Mesenchymal stem cell (in vitro differentiated cells and primary cell): ENCODE measurements at regions not wholly inside any gene's neighbourhood (a gene's known extent, or its start where the extent isn't known, plus 50 kb on each side); places are given as distances from the start of the nearest gene placed in this dataset.

Experiments
- DNase-seq: peaks from one replicate; pipeline ENCODE4 v3.0.0-alpha.2; 2013
- H2AFZ ChIP-seq: one replicate; pipeline ENCODE4 v1.6.1; 2013; ENCODE audit warnings: low read depth, mild to moderate bottlenecking, control low read depth, inconsistent platforms, low read length, moderate library complexity
- H2AK5ac ChIP-seq: 2 replicates; pipeline ENCODE4 v1.6.1; 2013; ENCODE audit warnings: low read length, moderate library complexity, mild to moderate bottlenecking, inconsistent platforms; ENCODE audit not compliant: severe bottlenecking
- H2BK120ac ChIP-seq: one replicate; pipeline ENCODE4 v1.6.1; 2013; ENCODE audit warnings: low read depth, mild to moderate bottlenecking, inconsistent platforms, low read length, moderate library complexity
- H2BK12ac ChIP-seq, 2 experiments: one replicate each; pipeline ENCODE4 v1.6.1; 2013; ENCODE audit warnings: inconsistent platforms in 2 of 2, low read length in 2 of 2, mild to moderate bottlenecking in 2 of 2, moderate library complexity in 2 of 2, control low read depth in 1 of 2
- H2BK15ac ChIP-seq: one replicate; pipeline ENCODE4 v1.6.1; 2013; ENCODE audit warnings: mild to moderate bottlenecking, low read depth, inconsistent platforms; ENCODE audit not compliant: poor library complexity, severe bottlenecking
- H2BK5ac ChIP-seq: 2 replicates; pipeline ENCODE4 v1.6.1; 2013; ENCODE audit warnings: low read depth, mild to moderate bottlenecking, low read length, control low read depth, inconsistent platforms; ENCODE audit not compliant: poor library complexity, severe bottlenecking
- H3K14ac ChIP-seq, 2 experiments: one replicate each; pipeline ENCODE4 v1.6.1; 2013; ENCODE audit warnings: inconsistent platforms in 2 of 2, low read length in 2 of 2, control low read depth in 1 of 2, mild to moderate bottlenecking in 1 of 2, moderate library complexity in 1 of 2
- H3K18ac ChIP-seq, 2 experiments: one replicate each; pipeline ENCODE4 v1.6.1; 2013; ENCODE audit warnings: inconsistent platforms in 2 of 2, low read length in 2 of 2, control low read depth in 1 of 2, low read depth in 1 of 2, mild to moderate bottlenecking in 1 of 2
- H3K23ac ChIP-seq, 2 experiments: one replicate each; pipeline ENCODE4 v1.6.1; 2013; ENCODE audit warnings: inconsistent platforms in 2 of 2, low read length in 2 of 2, mild to moderate bottlenecking in 2 of 2, moderate library complexity in 2 of 2, control low read depth in 1 of 2
- H3K27ac ChIP-seq: 2 replicates; pipeline ENCODE4 v1.5.1; 2013; ENCODE audit warnings: mild to moderate bottlenecking, moderate library complexity, low read length, control low read depth, inconsistent platforms; ENCODE audit not compliant: poor library complexity, severe bottlenecking
- H3K27me3 ChIP-seq, 2 experiments: 2 replicates each; pipeline versions ENCODE4 v1.6.1 to v1.7.0; 2013; ENCODE audit warnings: low read length in 2 of 2, mild to moderate bottlenecking in 2 of 2, moderate library complexity in 2 of 2, control low read depth in 1 of 2, inconsistent platforms in 1 of 2; ENCODE audit not compliant: control insufficient read depth in 1 of 2, insufficient read depth in 1 of 2
- H3K36me3 ChIP-seq, 2 experiments: 2 replicates each; pipeline versions ENCODE4 v1.6.1 to v1.7.0; 2013; ENCODE audit warnings: low read length in 2 of 2, control low read depth in 1 of 2, inconsistent platforms in 1 of 2, low read depth in 1 of 2, mild to moderate bottlenecking in 1 of 2; ENCODE audit not compliant: insufficient read depth in 2 of 2, control insufficient read depth in 1 of 2
- H3K4ac ChIP-seq, 2 experiments: one replicate each; pipeline ENCODE4 v1.6.1; 2013; ENCODE audit warnings: inconsistent platforms in 2 of 2, low read length in 2 of 2, mild to moderate bottlenecking in 2 of 2, moderate library complexity in 2 of 2, control low read depth in 1 of 2, low read depth in 1 of 2
- H3K4me1 ChIP-seq: 2 replicates; pipeline ENCODE4 v1.6.1; 2013; ENCODE audit warnings: low read depth, low read length, control low read depth; ENCODE audit not compliant: control insufficient read depth, insufficient read depth
- H3K4me2 ChIP-seq: 2 replicates; pipeline ENCODE4 v1.6.1; 2013; ENCODE audit warnings: low read length, mild to moderate bottlenecking, inconsistent platforms; ENCODE audit not compliant: poor library complexity, severe bottlenecking
- H3K4me3 ChIP-seq, 2 experiments: 2 replicates each; pipeline versions ENCODE4 v1.5.1 to v1.7.0; 2013; ENCODE audit warnings: low read length in 2 of 2, mild to moderate bottlenecking in 2 of 2, control low read depth in 1 of 2, low read depth in 1 of 2; ENCODE audit not compliant: insufficient read depth in 1 of 2
- H3K79me1 ChIP-seq: replicated peaks from 2 replicates; pipeline ENCODE4 v1.6.1; 2013; ENCODE audit warnings: mild to moderate bottlenecking, control low read depth, low read length, inconsistent platforms; ENCODE audit not compliant: poor library complexity, severe bottlenecking
- H3K9ac ChIP-seq: 2 replicates; pipeline ENCODE4 v1.7.0; 2013; ENCODE audit warnings: mild to moderate bottlenecking, low read length, moderate library complexity
- H3K9me3 ChIP-seq: 2 replicates; pipeline ENCODE4 v1.7.0; 2013; ENCODE audit warnings: mild to moderate bottlenecking, low read length; ENCODE audit not compliant: control insufficient read depth
- H4K8ac ChIP-seq: one replicate; pipeline ENCODE4 v1.6.1; 2013; ENCODE audit warnings: inconsistent platforms, mild to moderate bottlenecking, low read length, moderate library complexity
- H4K91ac ChIP-seq: one replicate; pipeline ENCODE4 v1.6.1; 2013; ENCODE audit warnings: mild to moderate bottlenecking, low read length, inconsistent platforms
- WGBS: methylation state at CpG from one replicate; pipeline ENCODE4 v1.1.7; 2013; ENCODE audit warnings: mixed read lengths; 5-methylcytosine and 5-hydroxymethylcytosine counted together

DNA sequence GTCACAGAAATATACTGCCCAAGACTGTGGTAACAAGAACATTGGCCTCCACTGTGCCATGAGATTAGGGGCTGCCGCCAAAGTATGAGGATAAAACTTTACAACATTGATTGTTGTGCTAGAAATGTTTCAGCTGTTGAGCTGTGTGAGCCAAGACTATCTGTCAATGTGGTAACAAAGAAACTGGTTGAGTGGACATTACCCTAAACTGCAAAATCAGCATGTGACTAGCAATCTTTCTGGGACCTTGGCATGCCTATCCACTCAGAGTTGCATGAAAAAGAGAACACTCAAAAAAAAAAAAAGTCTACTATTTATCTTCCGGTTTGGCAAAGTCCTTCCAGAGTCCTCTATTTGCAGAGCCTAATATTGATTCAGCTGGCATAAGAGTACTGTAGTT lies 605.6 kb upstream of the CNTNAP2 start:
- H3K36me3 ChIP-seq, result no peaks in the 10 kb centered on the region
- H3K23ac ChIP-seq, result no peak overlapping the region
- H4K91ac ChIP-seq, result no peak overlapping the region
- H2BK120ac ChIP-seq, result no peak overlapping the region
- H2AK5ac ChIP-seq, result no peak overlapping the region
- H3K4me1 ChIP-seq, result no peaks in the 10 kb centered on the region
- no peak overlapping the region for H3K4me2 ChIP-seq
- H4K8ac ChIP-seq, result no peak overlapping the region
- DNase-seq, result no peak
- 68% methylated on average over 2 of the region's 2 CpGs for WGBS
- H2BK12ac ChIP-seq, result no peak overlapping the region
- H2BK5ac ChIP-seq, result no peak overlapping the region
- H3K9ac ChIP-seq, result no peak overlapping the region
- no peaks in the 10 kb centered on the region for H3K27me3 ChIP-seq
- no peak overlapping the region for H2AFZ ChIP-seq
- H3K4ac ChIP-seq, result no peak overlapping the region
- peaks cover 21% of the 10 kb centered on the region for H3K9me3 ChIP-seq
- no peak overlapping the region for H2BK15ac ChIP-seq
- no peak overlapping the region for H3K18ac ChIP-seq
- H3K27ac ChIP-seq, result no peak overlapping the region
- no peaks in the 10 kb centered on the region for H3K79me1 ChIP-seq
- H3K4me3 ChIP-seq, result no peak overlapping the region
- no peak overlapping the region for H3K14ac ChIP-seq

DNA sequence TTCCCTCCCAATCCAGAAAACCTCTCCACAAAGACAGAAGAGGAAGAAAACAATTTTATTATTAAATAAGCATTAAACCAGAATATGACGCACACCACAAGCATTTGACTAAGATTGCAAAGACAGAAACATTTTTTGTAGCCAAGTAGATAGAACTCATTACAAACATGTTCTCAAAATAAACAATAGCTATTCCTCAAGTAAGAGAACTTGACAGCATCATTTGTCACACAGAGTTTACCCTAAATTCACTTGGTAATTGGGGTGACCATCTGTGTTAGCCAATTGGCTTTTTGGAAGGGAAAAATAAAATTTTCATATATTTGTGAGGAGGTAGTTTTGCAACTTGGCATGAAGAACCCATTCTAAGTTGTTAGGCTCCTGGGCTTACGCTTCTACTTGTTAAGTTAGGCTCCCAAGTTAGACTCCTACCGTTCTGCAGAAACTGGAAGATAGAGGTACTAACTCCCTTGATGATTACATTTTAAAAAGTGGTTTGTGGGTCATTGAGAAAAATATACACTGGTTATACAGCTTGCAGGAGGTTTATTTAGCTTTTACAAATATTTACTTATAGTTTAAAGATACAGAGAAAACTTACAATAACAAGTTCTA lies 618.6 kb upstream of the CNTNAP2 start:
- H4K91ac ChIP-seq, result no peak overlapping the region
- no peak overlapping the region for H4K8ac ChIP-seq
- no peak overlapping the region for H3K23ac ChIP-seq
- no peak for DNase-seq
- no peaks in the 10 kb centered on the region for H3K27me3 ChIP-seq
- H2BK12ac ChIP-seq, result no peak overlapping the region
- H2AK5ac ChIP-seq, result no peak overlapping the region
- no peak overlapping the region for H2AFZ ChIP-seq
- H3K9ac ChIP-seq, result no peak overlapping the region
- 81% methylated on average over 1 of the region's 3 CpGs for WGBS
- H3K79me1 ChIP-seq, result no peaks in the 10 kb centered on the region
- H2BK15ac ChIP-seq, result no peak overlapping the region
- H2BK5ac ChIP-seq, result no peak overlapping the region
- H3K9me3 ChIP-seq, result peaks cover 29% of the 10 kb centered on the region
- H3K4ac ChIP-seq, result no peak overlapping the region
- H3K4me2 ChIP-seq, result no peak overlapping the region
- H3K4me3 ChIP-seq, result no peak overlapping the region
- no peak overlapping the region for H3K18ac ChIP-seq
- no peaks in the 10 kb centered on the region for H3K4me1 ChIP-seq
- no peak overlapping the region for H3K27ac ChIP-seq
- H3K36me3 ChIP-seq, result no peaks in the 10 kb centered on the region
- H3K14ac ChIP-seq, result no peak overlapping the region
- H2BK120ac ChIP-seq, result no peak overlapping the region

DNA sequence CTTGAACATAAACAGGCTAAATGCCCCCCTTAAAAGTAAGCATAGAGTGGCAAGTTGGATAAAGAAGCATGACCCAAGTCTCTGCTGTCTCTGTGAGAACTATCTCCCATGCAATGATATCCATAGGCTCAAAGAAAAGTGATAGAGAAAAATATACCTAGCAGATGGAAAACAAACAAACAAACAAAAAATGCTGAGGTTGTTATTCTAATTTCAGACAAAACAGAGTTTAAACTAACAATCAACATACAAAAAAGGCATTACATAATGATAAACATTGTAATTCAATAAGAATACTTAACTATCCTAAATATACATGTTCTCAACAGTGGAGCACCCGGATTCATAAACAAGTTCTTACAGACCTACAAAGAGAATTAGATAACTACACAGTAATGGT lies 626.2 kb upstream of the CNTNAP2 start:
- Histone ChIP-seq H2BK120ac (no peak overlapping the region), H3K79me1 (no peaks in the 10 kb centered on the region), H3K27me3 (no peaks in the 10 kb centered on the region), H2AK5ac (no peak overlapping the region), H3K14ac (no peak overlapping the region), H3K36me3 (no peaks in the 10 kb centered on the region), H3K4me1 (no peaks in the 10 kb centered on the region), H3K4me3 (no peak overlapping the region), H3K9me3 (peaks cover 38% of the 10 kb centered on the region), H2BK5ac (no peak overlapping the region), H2BK12ac (no peak overlapping the region), H3K23ac (no peak overlapping the region), H2AFZ (no peak overlapping the region), H3K4me2 (no peak overlapping the region), H2BK15ac (no peak overlapping the region), H3K18ac (no peak overlapping the region), H4K8ac (no peak overlapping the region), H3K9ac (no peak overlapping the region), H3K27ac (no peak overlapping the region), H3K4ac (no peak overlapping the region), H4K91ac (no peak overlapping the region)
- no peak for DNase-seq
- 55% methylated on average over 1 of the region's 1 CpG for WGBS

GRCh38 chr7:145489609-145490008 lies 627.0 kb upstream of the CNTNAP2 start:
- Histone ChIP-seq H3K18ac (no peak overlapping the region), H3K4me1 (no peaks in the 10 kb centered on the region), H3K9me3 (peaks cover 39% of the 10 kb centered on the region), H3K9ac (no peak overlapping the region), H3K14ac (no peak overlapping the region), H3K4me2 (no peak overlapping the region), H4K91ac (no peak overlapping the region), H3K79me1 (no peaks in the 10 kb centered on the region), H2BK120ac (no peak overlapping the region), H2BK12ac (no peak overlapping the region), H3K36me3 (no peaks in the 10 kb centered on the region), H2AK5ac (no peak overlapping the region), H2BK5ac (no peak overlapping the region), H3K4me3 (no peak overlapping the region), H2AFZ (no peak overlapping the region), H2BK15ac (no peak overlapping the region), H3K23ac (no peak overlapping the region), H3K4ac (no peak overlapping the region), H4K8ac (no peak overlapping the region), H3K27me3 (no peaks in the 10 kb centered on the region), H3K27ac (no peak overlapping the region)
- DNase-seq, result no peak
